ENCODE measurements at regions not wholly inside any gene's neighbourhood (a gene's known extent, or its start where the extent isn't known, plus 50 kb on each side); places are given as distances from the start of the nearest gene placed in this dataset.

- TF ChIP-seq POLR2A (IDR thresholded peaks at IDR 0.05) (no peak), CTCF (IDR thresholded peaks at IDR 0.05) (no peak), POLR2AphosphoS5 (IDR thresholded peaks at IDR 0.05) (no peak)
Observed at GRCh38 chr14:71491931-71492330, 440.3 kb upstream of the RGS6 start.

Data from prostate gland (tissue), 2 donors.